ENCODE measurements at regions not wholly inside any gene's neighbourhood (a gene's known extent, or its start where the extent isn't known, plus 50 kb on each side); places are given as distances from the start of the nearest gene placed in this dataset.
"Not testable (repeated sequence)": the region's sequence is repeated elsewhere in the genome, so short reads cannot be mapped to it uniquely, and the experiment has no call there.

GRCh38 chr1:96152957-96153356, 568.6 kb upstream of the PTBP2 start:
- POLR2A ChIA-PET, result not testable (repeated sequence)

DNA sequence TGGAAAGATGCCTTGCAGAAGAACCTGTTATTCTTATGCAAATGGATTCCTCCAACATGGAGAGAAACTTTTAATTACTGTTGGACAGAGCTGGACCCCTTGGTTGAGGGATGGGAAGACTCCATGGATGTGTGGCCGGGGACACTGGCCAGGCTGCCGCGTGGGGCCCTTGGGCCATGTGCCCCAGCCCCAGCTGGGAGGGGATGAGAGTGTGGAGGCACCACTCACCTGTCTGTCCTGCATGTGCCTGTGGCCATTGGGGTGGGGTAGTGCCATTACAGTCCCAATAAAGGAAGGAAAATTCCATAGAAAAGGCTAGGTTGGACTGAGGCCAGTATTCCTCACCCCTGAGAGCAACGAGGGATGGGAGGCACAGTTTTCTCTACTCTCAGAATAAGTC, 564.5 kb upstream of the PTBP2 start:
- no peak for ATAC-seq
- H3K4me1 Mint-ChIP-seq, result no peaks in the 10 kb centered on the region
- H3K4me3 Mint-ChIP-seq, result no peak overlapping the region
- ChIA-PET CTCF (no interaction called here), POLR2A (no interaction called here)
- no peaks in the 10 kb centered on the region for H3K36me3 Mint-ChIP-seq (ENCODE audit: low read depth)
- intact Hi-C loops (cut with DNase I, micrococcal nuclease), result no loop called here
- no peak for DNase-seq
- no peak overlapping the region for H3K27ac Mint-ChIP-seq
- no peaks in the 10 kb centered on the region for H3K27me3 Mint-ChIP-seq
- peaks cover 25% of the 10 kb centered on the region for H3K9me3 Mint-ChIP-seq (ENCODE audit: low read depth)

More at GRCh38 chr1:96152957-96153356, 568.6 kb upstream of the PTBP2 start:
- DNase-seq; H3K27ac Mint-ChIP-seq; H3K4me1 Mint-ChIP-seq; H3K36me3 Mint-ChIP-seq (ENCODE audit: low read depth); CTCF ChIA-PET; ATAC-seq; H3K4me3 Mint-ChIP-seq; H3K27me3 Mint-ChIP-seq; intact Hi-C loops (cut with DNase I, micrococcal nuclease): not testable (repeated sequence)
- peaks cover 28% of the 10 kb centered on the region for H3K9me3 Mint-ChIP-seq (ENCODE audit: low read depth)

DNA sequence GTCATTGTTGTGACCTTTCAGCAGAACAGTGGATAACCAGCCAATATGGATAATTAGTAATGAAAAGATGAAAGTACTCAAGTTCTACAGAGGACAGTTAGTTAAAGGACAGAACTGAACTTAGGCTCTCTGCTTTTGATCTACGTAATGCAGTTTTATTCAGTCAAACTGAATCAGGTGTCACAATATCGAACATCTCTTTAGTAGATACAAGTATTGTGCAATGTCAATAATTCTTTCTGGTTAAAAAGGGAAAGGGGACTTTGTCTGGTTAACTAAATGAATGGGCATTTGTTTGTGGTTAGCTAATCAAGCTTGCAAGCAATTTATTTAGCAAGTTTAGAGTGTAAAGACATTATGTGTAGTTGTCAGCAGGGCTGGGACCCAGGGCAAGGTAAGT, 562.2 kb upstream of the PTBP2 start:
- Mint-ChIP-seq H3K27me3 (no peaks in the 10 kb centered on the region), H3K9me3 (ENCODE audit: low read depth) (peaks cover 23% of the 10 kb centered on the region), H3K4me1 (no peaks in the 10 kb centered on the region), H3K27ac (no peak overlapping the region), H3K4me3 (no peak overlapping the region), H3K36me3 (ENCODE audit: low read depth) (no peaks in the 10 kb centered on the region)
- CTCF ChIA-PET, result interaction anchor here (1.2 kb wide), 1 partner anchor 9 kb away, joined by 3 read pairs; no protein-coding TSS in a partner anchor
- no peak for DNase-seq
- POLR2A ChIA-PET, result no interaction called here
- intact Hi-C loops (cut with DNase I, micrococcal nuclease), result no loop called here
- ATAC-seq, result no peak

DNA sequence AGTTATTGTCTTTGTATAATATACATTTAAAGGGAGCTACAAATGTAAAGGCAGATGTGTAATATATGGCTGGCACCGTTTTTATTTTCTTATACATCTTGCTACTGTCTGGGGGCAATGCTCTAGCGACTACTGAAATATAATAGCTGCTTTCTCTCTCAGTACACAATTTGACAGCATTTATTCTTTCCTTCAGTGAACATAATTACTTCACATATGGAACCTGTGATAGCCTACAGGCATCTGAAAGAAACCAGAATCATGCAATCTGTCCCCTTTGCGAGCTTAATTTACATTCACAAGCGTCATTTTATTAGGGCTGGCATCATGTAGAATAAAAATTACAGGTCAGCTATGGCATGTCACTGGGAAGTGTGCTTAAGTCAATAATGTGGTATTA, 557.5 kb upstream of the PTBP2 start:
- intact Hi-C loops (cut with DNase I, micrococcal nuclease), result no loop called here
- no peak for DNase-seq
- no peak for ATAC-seq
- H3K27me3 Mint-ChIP-seq, result no peaks in the 10 kb centered on the region
- no peak overlapping the region for H3K4me3 Mint-ChIP-seq
- H3K4me1 Mint-ChIP-seq, result no peaks in the 10 kb centered on the region
- ChIA-PET CTCF (no interaction called here), POLR2A (no interaction called here)
- peaks cover 22% of the 10 kb centered on the region for H3K9me3 Mint-ChIP-seq (ENCODE audit: low read depth)
- no peak overlapping the region for H3K27ac Mint-ChIP-seq
- no peaks in the 10 kb centered on the region for H3K36me3 Mint-ChIP-seq (ENCODE audit: low read depth)

DNA sequence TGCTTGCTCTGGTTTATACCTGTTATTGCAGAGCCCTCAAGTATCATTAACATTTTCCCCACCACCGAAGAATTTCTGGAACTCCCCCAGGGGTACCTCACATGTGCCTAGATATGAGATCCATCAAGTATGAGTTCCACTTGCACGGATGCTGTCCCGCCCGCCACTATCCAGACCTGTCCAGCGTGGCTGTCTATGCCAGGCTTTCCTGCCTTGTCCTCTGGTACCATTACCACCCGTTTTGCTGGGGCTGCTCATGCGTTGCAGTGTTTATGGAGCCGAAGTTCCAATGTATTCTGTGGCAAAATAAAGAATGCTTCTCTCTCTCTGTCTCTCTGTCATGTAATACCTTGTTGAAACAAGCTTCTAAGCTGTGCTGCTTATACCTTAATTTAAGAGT, 543.5 kb upstream of the PTBP2 start:
- intact Hi-C loops (cut with DNase I, micrococcal nuclease), result no loop called here
- ChIA-PET POLR2A (no interaction called here), CTCF (interaction anchor here (0.7 kb wide), 1 partner anchor 11 kb away, joined by 3 read pairs; no protein-coding TSS in a partner anchor)
- H3K27me3 Mint-ChIP-seq, result no peaks in the 10 kb centered on the region
- DNase-seq (no peak), ATAC-seq (no peak)
- no peaks in the 10 kb centered on the region for H3K9me3 Mint-ChIP-seq (ENCODE audit: low read depth)
- H3K36me3 Mint-ChIP-seq (ENCODE audit: low read depth), result no peaks in the 10 kb centered on the region
- no peaks in the 10 kb centered on the region for H3K4me1 Mint-ChIP-seq
- no peak overlapping the region for H3K4me3 Mint-ChIP-seq
- no peak overlapping the region for H3K27ac Mint-ChIP-seq

GRCh38 chr1:96183485-96183884, 538.1 kb upstream of the PTBP2 start:
- H3K9me3 Mint-ChIP-seq (ENCODE audit: low read depth), result peaks cover 2% of the 10 kb centered on the region
- no peaks in the 10 kb centered on the region for H3K4me1 Mint-ChIP-seq
- no peak overlapping the region for H3K27ac Mint-ChIP-seq
- H3K27me3 Mint-ChIP-seq, result no peaks in the 10 kb centered on the region
- no peak for ATAC-seq
- POLR2A ChIA-PET, result no interaction called here
- no peaks in the 10 kb centered on the region for H3K36me3 Mint-ChIP-seq (ENCODE audit: low read depth)
- CTCF ChIA-PET, result interaction anchor here (0.6 kb wide), 1 partner anchor 422 kb away, joined by 3 read pairs; no protein-coding TSS in a partner anchor
- DNase-seq, result no peak
- intact Hi-C loops (cut with DNase I, micrococcal nuclease), result no loop called here
- no peak overlapping the region for H3K4me3 Mint-ChIP-seq

GRCh38 chr1:96183928-96184327, 537.7 kb upstream of the PTBP2 start:
- no peaks in the 10 kb centered on the region for H3K27me3 Mint-ChIP-seq
- ATAC-seq, result no peak
- intact Hi-C loops (cut with DNase I, micrococcal nuclease), result no loop called here

DNA sequence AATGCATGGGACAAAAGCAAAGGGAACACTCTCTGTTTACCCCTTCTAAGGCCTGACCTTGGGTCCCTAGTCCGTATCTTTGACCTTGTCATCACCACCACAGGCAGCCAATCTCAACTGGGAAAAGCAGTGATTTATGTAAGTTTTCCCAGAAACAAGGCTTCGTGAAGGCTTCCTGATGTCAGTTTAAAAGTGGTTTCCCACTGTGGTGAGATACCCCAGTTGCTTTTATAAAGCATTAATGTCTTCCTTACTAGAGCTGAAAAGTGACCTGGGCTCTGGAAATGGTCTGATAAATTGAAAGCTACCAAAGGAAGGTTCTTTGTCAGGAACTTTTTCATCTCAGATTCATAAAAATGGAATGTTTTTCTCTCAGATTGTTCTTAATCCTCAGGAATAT, 536.4 kb upstream of the PTBP2 start:
- POLR2A ChIA-PET, result no interaction called here

More at GRCh38 chr1:96183928-96184327, 537.7 kb upstream of the PTBP2 start:
- H3K4me1 Mint-ChIP-seq, result no peaks in the 10 kb centered on the region
- POLR2A ChIA-PET, result no interaction called here
- CTCF ChIA-PET, result interaction anchor here (0.6 kb wide), 1 partner anchor 423 kb away, joined by 3 read pairs; no protein-coding TSS in a partner anchor
- no peaks in the 10 kb centered on the region for H3K36me3 Mint-ChIP-seq (ENCODE audit: low read depth)
- no peak overlapping the region for H3K27ac Mint-ChIP-seq
- no peak overlapping the region for H3K4me3 Mint-ChIP-seq
- peaks cover 2% of the 10 kb centered on the region for H3K9me3 Mint-ChIP-seq (ENCODE audit: low read depth)
- DNase-seq, result no peak

GRCh38 chr1:96187020-96187419, 534.6 kb upstream of the PTBP2 start:
- Mint-ChIP-seq H3K4me3 (no peak overlapping the region), H3K27ac (no peak overlapping the region), H3K36me3 (ENCODE audit: low read depth) (no peaks in the 10 kb centered on the region), H3K27me3 (no peaks in the 10 kb centered on the region), H3K9me3 (ENCODE audit: low read depth) (peaks cover 11% of the 10 kb centered on the region), H3K4me1 (no peaks in the 10 kb centered on the region)
- POLR2A ChIA-PET, result no interaction called here
- CTCF ChIA-PET, result interaction anchor here (0.8 kb wide), 1 partner anchor 813 kb away, joined by 4 read pairs; no protein-coding TSS in a partner anchor
- no peak for ATAC-seq
- no peak for DNase-seq
- intact Hi-C loops (cut with DNase I, micrococcal nuclease), result no loop called here

More for the DNA sequence above, 536.4 kb upstream of the PTBP2 start:
- Mint-ChIP-seq H3K27me3 (no peaks in the 10 kb centered on the region), H3K36me3 (ENCODE audit: low read depth) (no peaks in the 10 kb centered on the region), H3K4me3 (no peak overlapping the region), H3K27ac (no peak overlapping the region), H3K4me1 (no peaks in the 10 kb centered on the region), H3K9me3 (ENCODE audit: low read depth) (peaks cover 2% of the 10 kb centered on the region)
- intact Hi-C loops (cut with DNase I, micrococcal nuclease), result no loop called here
- ATAC-seq (no peak), DNase-seq (no peak)
- CTCF ChIA-PET, result no interaction called here

- no peaks in the 10 kb centered on the region for H3K27me3 Mint-ChIP-seq
- H3K36me3 Mint-ChIP-seq (ENCODE audit: low read depth), result no peaks in the 10 kb centered on the region
- no peak overlapping the region for H3K27ac Mint-ChIP-seq
- POLR2A ChIA-PET, result no interaction called here
- DNase-seq (no peak), ATAC-seq (no peak)
- H3K9me3 Mint-ChIP-seq (ENCODE audit: low read depth), result peaks cover 12% of the 10 kb centered on the region
- CTCF ChIA-PET, result interaction anchor here (0.7 kb wide), 1 partner anchor 824 kb away, joined by 3 read pairs; no protein-coding TSS in a partner anchor
- intact Hi-C loops (cut with DNase I, micrococcal nuclease), result no loop called here
- no peaks in the 10 kb centered on the region for H3K4me1 Mint-ChIP-seq
- H3K4me3 Mint-ChIP-seq, result no peak overlapping the region
Measured at GRCh38 chr1:96191165-96191564, 530.4 kb upstream of the PTBP2 start.

GRCh38 chr1:96206451-96206850, 515.1 kb upstream of the PTBP2 start:
- H3K4me1 Mint-ChIP-seq, result no peaks in the 10 kb centered on the region
- intact Hi-C loops (cut with DNase I, micrococcal nuclease), result no loop called here
- POLR2A ChIA-PET, result no interaction called here

GRCh38 chr1:96207936-96208335, 513.6 kb upstream of the PTBP2 start:
- H3K36me3 Mint-ChIP-seq (ENCODE audit: low read depth), result no peaks in the 10 kb centered on the region
- H3K9me3 Mint-ChIP-seq (ENCODE audit: low read depth), result no peaks in the 10 kb centered on the region
- ATAC-seq (no peak), DNase-seq (no peak)
- H3K27me3 Mint-ChIP-seq, result no peaks in the 10 kb centered on the region
- intact Hi-C loops (cut with DNase I, micrococcal nuclease), result no loop called here
- H3K27ac Mint-ChIP-seq, result no peak overlapping the region
- POLR2A ChIA-PET, result no interaction called here
- no peaks in the 10 kb centered on the region for H3K4me1 Mint-ChIP-seq
- CTCF ChIA-PET, result no interaction called here
- no peak overlapping the region for H3K4me3 Mint-ChIP-seq

More at GRCh38 chr1:96206451-96206850, 515.1 kb upstream of the PTBP2 start:
- H3K9me3 Mint-ChIP-seq (ENCODE audit: low read depth), result no peaks in the 10 kb centered on the region
- H3K4me3 Mint-ChIP-seq, result no peak overlapping the region
- H3K27me3 Mint-ChIP-seq, result no peaks in the 10 kb centered on the region
- ATAC-seq (no peak), DNase-seq (no peak)
- no peaks in the 10 kb centered on the region for H3K36me3 Mint-ChIP-seq (ENCODE audit: low read depth)
- CTCF ChIA-PET, result no interaction called here
- no peak overlapping the region for H3K27ac Mint-ChIP-seq

DNA sequence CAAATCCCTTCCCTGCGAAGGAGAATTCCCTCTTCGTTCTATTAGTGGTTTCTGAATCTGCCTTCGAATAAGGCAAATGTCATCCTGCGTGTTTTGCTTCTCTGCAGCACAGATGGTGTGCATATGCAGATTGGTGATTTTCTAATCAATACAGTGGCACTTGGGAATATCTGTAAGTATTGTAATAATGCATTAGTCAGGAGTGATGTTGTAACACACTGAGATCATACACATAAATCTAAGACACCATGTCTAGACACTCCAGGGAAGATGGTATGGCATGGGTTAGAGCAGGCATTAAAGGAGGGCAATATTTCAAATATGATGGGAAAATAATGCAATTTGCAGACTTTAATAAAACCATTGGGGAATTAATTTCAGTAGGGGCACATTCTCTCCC, 513.2 kb upstream of the PTBP2 start:
- Mint-ChIP-seq H3K36me3 (ENCODE audit: low read depth) (no peaks in the 10 kb centered on the region), H3K27ac (no peak overlapping the region), H3K4me1 (no peaks in the 10 kb centered on the region), H3K9me3 (ENCODE audit: low read depth) (no peaks in the 10 kb centered on the region), H3K27me3 (no peaks in the 10 kb centered on the region), H3K4me3 (no peak overlapping the region)
- no peak for ATAC-seq
- DNase-seq, result no peak
- ChIA-PET POLR2A (no interaction called here), CTCF (no interaction called here)
- intact Hi-C loops (cut with DNase I, micrococcal nuclease), result no loop called here

All from activated CD4-positive, alpha-beta T cell treated with anti-CD3 and anti-CD28 coated beads for 36 hours (primary cell).